ENCODE measurements at regions not wholly inside any gene's neighbourhood (a gene's known extent, or its start where the extent isn't known, plus 50 kb on each side); places are given as distances from the start of the nearest gene placed in this dataset.

GRCh38 chr20:11076434-11077105 lies 402.8 kb upstream of the JAG1 start:
- H3K27me3 Mint-ChIP-seq (ENCODE audit: low read depth): no peaks in the 10 kb centered on the region
- H3K9me3 Mint-ChIP-seq: peaks cover 12% of the 10 kb centered on the region
- no peak overlapping the region for H3K27ac Mint-ChIP-seq
- peaks cover 5% of the 10 kb centered on the region for H3K4me1 Mint-ChIP-seq
- TF ChIP-seq CTCF (IDR thresholded peaks at IDR 0.05; ENCODE audit: unreplicated experiment in 3 of 3): no peak
- no peaks in the 10 kb centered on the region for H3K36me3 Mint-ChIP-seq (ENCODE audit: low read depth)
- H3K4me3 Mint-ChIP-seq: no peak overlapping the region

- Mint-ChIP-seq H3K4me1 (peaks cover 5% of the 10 kb centered on the region), H3K27ac (no peak overlapping the region), H3K27me3 (ENCODE audit: low read depth) (no peaks in the 10 kb centered on the region), H3K36me3 (ENCODE audit: low read depth) (no peaks in the 10 kb centered on the region), H3K4me3 (no peak overlapping the region), H3K9me3 (peaks cover 6% of the 10 kb centered on the region)
- no peak for TF ChIP-seq CTCF (IDR thresholded peaks at IDR 0.05; ENCODE audit: unreplicated experiment in 3 of 3)
Measured at GRCh38 chr20:11077226-11077625, 403.4 kb upstream of the JAG1 start.

- TF ChIP-seq CTCF (IDR thresholded peaks at IDR 0.05; ENCODE audit: unreplicated experiment in 3 of 3): no peak
- Mint-ChIP-seq H3K4me1 (peaks cover 5% of the 10 kb centered on the region), H3K27ac (no peak overlapping the region), H3K4me3 (no peak overlapping the region), H3K36me3 (ENCODE audit: low read depth) (no peaks in the 10 kb centered on the region), H3K9me3 (no peaks in the 10 kb centered on the region), H3K27me3 (ENCODE audit: low read depth) (no peaks in the 10 kb centered on the region)
Measured at GRCh38 chr20:11080010-11080409, 406.2 kb upstream of the JAG1 start.

GRCh38 chr20:11080781-11081377 lies 407.1 kb upstream of the JAG1 start:
- Mint-ChIP-seq H3K27ac (no peak overlapping the region), H3K27me3 (ENCODE audit: low read depth) (no peaks in the 10 kb centered on the region), H3K9me3 (no peaks in the 10 kb centered on the region), H3K4me1 (peaks cover 5% of the 10 kb centered on the region), H3K4me3 (no peak overlapping the region), H3K36me3 (ENCODE audit: low read depth) (no peaks in the 10 kb centered on the region)
- TF ChIP-seq CTCF (IDR thresholded peaks at IDR 0.05; ENCODE audit: unreplicated experiment in 3 of 3): no peak

GRCh38 chr20:11083841-11084240 lies 410.0 kb upstream of the JAG1 start:
- Mint-ChIP-seq H3K4me1 (peaks cover 3% of the 10 kb centered on the region), H3K9me3 (peaks cover 8% of the 10 kb centered on the region), H3K4me3 (no peak overlapping the region), H3K27me3 (ENCODE audit: low read depth) (no peaks in the 10 kb centered on the region), H3K36me3 (ENCODE audit: low read depth) (peaks cover 4% of the 10 kb centered on the region), H3K27ac (no peak overlapping the region)
- TF ChIP-seq CTCF (IDR thresholded peaks at IDR 0.05; ENCODE audit: unreplicated experiment in 3 of 3): no peak

GRCh38 chr20:11084508-11084907 lies 410.7 kb upstream of the JAG1 start:
- Mint-ChIP-seq H3K4me3 (no peak overlapping the region), H3K36me3 (ENCODE audit: low read depth) (peaks cover 4% of the 10 kb centered on the region), H3K27ac (no peak overlapping the region), H3K4me1 (no peaks in the 10 kb centered on the region), H3K9me3 (peaks cover 8% of the 10 kb centered on the region), H3K27me3 (ENCODE audit: low read depth) (no peaks in the 10 kb centered on the region)
- TF ChIP-seq CTCF (IDR thresholded peaks at IDR 0.05; ENCODE audit: unreplicated experiment in 3 of 3): no peak

All from nephron (organoid).